ENCODE measurements at regions not wholly inside any gene's neighbourhood (a gene's known extent, or its start where the extent isn't known, plus 50 kb on each side); places are given as distances from the start of the nearest gene placed in this dataset.

- Mint-ChIP-seq H3K36me3 (no peaks in the 10 kb centered on the region), H3K4me3 (no peak overlapping the region), H3K27me3 (no peaks in the 10 kb centered on the region), H3K27ac (no peak overlapping the region), H3K4me1 (no peaks in the 10 kb centered on the region), H3K9me3 (ENCODE audit: low read depth) (peaks cover 5% of the 10 kb centered on the region)
- no peak for ATAC-seq
- CTCF ChIA-PET = no interaction called here
- DNase-seq = no peak
Measured at GRCh38 chr2:103552775-103553174, 790.9 kb downstream of the TMEM182 start.

GRCh38 chr2:103594823-103595222, 833.0 kb downstream of the TMEM182 start:
- DNase-seq = no peak
- CTCF ChIA-PET = no interaction called here
- H3K4me1 Mint-ChIP-seq = no peaks in the 10 kb centered on the region
- H3K27me3 Mint-ChIP-seq = no peaks in the 10 kb centered on the region
- peaks cover 25% of the 10 kb centered on the region for H3K9me3 Mint-ChIP-seq (ENCODE audit: low read depth)
- H3K27ac Mint-ChIP-seq = no peak overlapping the region
- no peak overlapping the region for H3K4me3 Mint-ChIP-seq
- ATAC-seq = no peak
- H3K36me3 Mint-ChIP-seq = no peaks in the 10 kb centered on the region

- CTCF ChIA-PET = no interaction called here
- peaks cover 7% of the 10 kb centered on the region for H3K9me3 Mint-ChIP-seq (ENCODE audit: low read depth)
- no peak overlapping the region for H3K27ac Mint-ChIP-seq
- H3K4me1 Mint-ChIP-seq = no peaks in the 10 kb centered on the region
- H3K27me3 Mint-ChIP-seq = no peaks in the 10 kb centered on the region
- no peaks in the 10 kb centered on the region for H3K36me3 Mint-ChIP-seq
- no peak overlapping the region for H3K4me3 Mint-ChIP-seq
- DNase-seq (no peak), ATAC-seq (no peak)
Measured at GRCh38 chr2:103605071-103605780, 843.4 kb downstream of the TMEM182 start.

GRCh38 chr2:103615611-103616105, 853.8 kb downstream of the TMEM182 start:
- Mint-ChIP-seq H3K36me3 (no peaks in the 10 kb centered on the region), H3K27ac (no peak overlapping the region), H3K4me3 (no peak overlapping the region), H3K4me1 (no peaks in the 10 kb centered on the region), H3K27me3 (no peaks in the 10 kb centered on the region), H3K9me3 (ENCODE audit: low read depth) (peaks cover 10% of the 10 kb centered on the region)
- CTCF ChIA-PET = no interaction called here
- DNase-seq (no peak), ATAC-seq (no peak)

GRCh38 chr2:103616891-103617290, 855.1 kb downstream of the TMEM182 start:
- Mint-ChIP-seq H3K4me3 (no peak overlapping the region), H3K27ac (no peak overlapping the region), H3K27me3 (no peaks in the 10 kb centered on the region), H3K36me3 (no peaks in the 10 kb centered on the region), H3K9me3 (ENCODE audit: low read depth) (peaks cover 8% of the 10 kb centered on the region), H3K4me1 (no peaks in the 10 kb centered on the region)
- ATAC-seq = no peak
- CTCF ChIA-PET = no interaction called here
- no peak for DNase-seq

GRCh38 chr2:103618112-103618511, 856.3 kb downstream of the TMEM182 start:
- no peak for DNase-seq
- H3K27ac Mint-ChIP-seq = no peak overlapping the region
- peaks cover 8% of the 10 kb centered on the region for H3K9me3 Mint-ChIP-seq (ENCODE audit: low read depth)
- CTCF ChIA-PET = no interaction called here
- H3K36me3 Mint-ChIP-seq = no peaks in the 10 kb centered on the region
- no peak for ATAC-seq
- H3K4me3 Mint-ChIP-seq = no peak overlapping the region
- no peaks in the 10 kb centered on the region for H3K4me1 Mint-ChIP-seq
- H3K27me3 Mint-ChIP-seq = no peaks in the 10 kb centered on the region

GRCh38 chr2:103627301-103627700, 865.5 kb downstream of the TMEM182 start:
- peaks cover 4% of the 10 kb centered on the region for H3K9me3 Mint-ChIP-seq (ENCODE audit: low read depth)
- H3K4me1 Mint-ChIP-seq = no peaks in the 10 kb centered on the region
- no peak overlapping the region for H3K27ac Mint-ChIP-seq
- no peak overlapping the region for H3K4me3 Mint-ChIP-seq
- CTCF ChIA-PET = no interaction called here
- ATAC-seq (no peak), DNase-seq (no peak)
- no peaks in the 10 kb centered on the region for H3K36me3 Mint-ChIP-seq
- no peaks in the 10 kb centered on the region for H3K27me3 Mint-ChIP-seq

GRCh38 chr2:103638978-103639377, 877.1 kb downstream of the TMEM182 start:
- Mint-ChIP-seq H3K36me3 (no peaks in the 10 kb centered on the region), H3K9me3 (ENCODE audit: low read depth) (no peaks in the 10 kb centered on the region), H3K27me3 (no peaks in the 10 kb centered on the region), H3K4me3 (no peak overlapping the region), H3K27ac (no peak overlapping the region), H3K4me1 (no peaks in the 10 kb centered on the region)
- CTCF ChIA-PET = no interaction called here
- ATAC-seq (no peak), DNase-seq (no peak)

- Mint-ChIP-seq H3K9me3 (ENCODE audit: low read depth) (peaks cover 4% of the 10 kb centered on the region), H3K4me1 (no peaks in the 10 kb centered on the region)
- no peak for DNase-seq
Measured at GRCh38 chr2:103656558-103656957, 894.7 kb downstream of the TMEM182 start.

GRCh38 chr2:103660519-103660918, 898.7 kb downstream of the TMEM182 start:
- no peaks in the 10 kb centered on the region for H3K36me3 Mint-ChIP-seq
- H3K27ac Mint-ChIP-seq = no peak overlapping the region
- ATAC-seq (no peak), DNase-seq (no peak)
- CTCF ChIA-PET = no interaction called here
- no peak overlapping the region for H3K4me3 Mint-ChIP-seq
- H3K4me1 Mint-ChIP-seq = no peaks in the 10 kb centered on the region
- no peaks in the 10 kb centered on the region for H3K27me3 Mint-ChIP-seq
- H3K9me3 Mint-ChIP-seq (ENCODE audit: low read depth) = no peaks in the 10 kb centered on the region

More at GRCh38 chr2:103656558-103656957, 894.7 kb downstream of the TMEM182 start:
- Mint-ChIP-seq H3K27me3 (no peaks in the 10 kb centered on the region), H3K27ac (no peak overlapping the region), H3K36me3 (peaks cover under 1% of the 10 kb centered on the region), H3K4me3 (no peak overlapping the region)
- CTCF ChIA-PET = no interaction called here
- ATAC-seq = no peak

GRCh38 chr2:103660947-103661346, 899.1 kb downstream of the TMEM182 start:
- H3K4me3 Mint-ChIP-seq = no peak overlapping the region
- H3K27ac Mint-ChIP-seq = no peak overlapping the region
- no peaks in the 10 kb centered on the region for H3K36me3 Mint-ChIP-seq
- no peak for DNase-seq
- no peaks in the 10 kb centered on the region for H3K9me3 Mint-ChIP-seq (ENCODE audit: low read depth)
- H3K27me3 Mint-ChIP-seq = no peaks in the 10 kb centered on the region
- no peaks in the 10 kb centered on the region for H3K4me1 Mint-ChIP-seq
- CTCF ChIA-PET = no interaction called here
- no peak for ATAC-seq

- CTCF ChIA-PET = no interaction called here
- Mint-ChIP-seq H3K4me1 (no peaks in the 10 kb centered on the region), H3K9me3 (ENCODE audit: low read depth) (no peaks in the 10 kb centered on the region), H3K27me3 (no peaks in the 10 kb centered on the region), H3K4me3 (no peak overlapping the region), H3K36me3 (no peaks in the 10 kb centered on the region), H3K27ac (no peak overlapping the region)
- DNase-seq (no peak), ATAC-seq (no peak)
Measured at GRCh38 chr2:103664690-103665089, 902.9 kb downstream of the TMEM182 start.

- CTCF ChIA-PET = no interaction called here
- H3K9me3 Mint-ChIP-seq (ENCODE audit: low read depth) = no peaks in the 10 kb centered on the region
- no peaks in the 10 kb centered on the region for H3K4me1 Mint-ChIP-seq
- H3K4me3 Mint-ChIP-seq = no peak overlapping the region
- no peaks in the 10 kb centered on the region for H3K27me3 Mint-ChIP-seq
- H3K27ac Mint-ChIP-seq = no peak overlapping the region
- no peaks in the 10 kb centered on the region for H3K36me3 Mint-ChIP-seq
- DNase-seq (no peak), ATAC-seq (no peak)
Measured at GRCh38 chr2:103667335-103667884, 905.6 kb downstream of the TMEM182 start.

- Mint-ChIP-seq H3K27me3 (no peaks in the 10 kb centered on the region), H3K4me3 (no peak overlapping the region), H3K27ac (no peak overlapping the region)
Measured at GRCh38 chr2:103669531-103669930, 907.7 kb downstream of the TMEM182 start.

More at GRCh38 chr2:103669531-103669930, 907.7 kb downstream of the TMEM182 start:
- H3K9me3 Mint-ChIP-seq (ENCODE audit: low read depth) = peaks cover 2% of the 10 kb centered on the region
- no peaks in the 10 kb centered on the region for H3K4me1 Mint-ChIP-seq
- H3K36me3 Mint-ChIP-seq = no peaks in the 10 kb centered on the region
- CTCF ChIA-PET = no interaction called here
- ATAC-seq = no peak
- DNase-seq = no peak
